ENCODE measurements at regions not wholly inside any gene's neighbourhood (a gene's known extent, or its start where the extent isn't known, plus 50 kb on each side); places are given as distances from the start of the nearest gene placed in this dataset.

DNA sequence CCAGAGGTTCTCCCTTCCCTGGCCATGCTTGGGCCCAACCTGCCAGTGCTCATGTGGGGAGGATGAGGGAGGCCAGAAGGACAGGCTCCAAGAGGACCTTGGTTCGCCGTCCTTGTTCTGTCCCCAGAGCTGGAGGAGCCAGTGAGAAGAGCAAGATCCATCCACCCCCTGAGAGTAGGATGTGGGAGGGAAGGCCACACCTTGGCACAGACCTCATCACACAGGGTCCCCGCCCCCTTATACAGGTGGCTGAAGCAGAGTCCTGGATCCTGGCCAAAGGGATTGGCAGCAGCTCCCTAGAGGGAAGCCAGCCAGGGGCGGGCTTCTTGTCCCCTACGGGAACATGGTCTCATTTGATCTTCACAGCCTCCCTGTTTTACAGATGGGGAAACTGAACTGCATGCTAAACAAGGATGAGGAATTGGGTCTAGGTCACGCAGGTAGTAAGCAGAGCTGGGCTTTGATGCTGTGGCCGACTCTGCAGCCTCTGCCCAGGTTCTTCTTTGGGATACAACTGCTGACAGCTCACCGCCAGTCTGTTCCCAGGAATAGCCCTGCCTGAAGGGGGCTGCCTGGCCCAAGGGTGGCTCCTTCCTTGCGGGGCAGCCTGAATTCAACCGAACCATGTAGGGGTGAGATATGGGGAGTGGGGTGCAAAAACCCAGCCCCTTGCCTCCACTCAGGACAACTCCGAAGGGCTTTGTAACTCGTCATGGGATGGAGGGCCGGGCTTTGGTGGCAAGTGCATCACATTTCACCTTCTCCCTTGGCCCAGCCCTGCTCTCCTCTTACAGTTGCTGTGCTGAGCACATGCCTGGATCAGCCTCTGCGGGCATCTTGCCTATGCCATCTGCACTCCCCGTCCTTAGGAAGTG lies 62.2 kb upstream of the KDM7A start:
- TF ChIP-seq, protein P1, sequence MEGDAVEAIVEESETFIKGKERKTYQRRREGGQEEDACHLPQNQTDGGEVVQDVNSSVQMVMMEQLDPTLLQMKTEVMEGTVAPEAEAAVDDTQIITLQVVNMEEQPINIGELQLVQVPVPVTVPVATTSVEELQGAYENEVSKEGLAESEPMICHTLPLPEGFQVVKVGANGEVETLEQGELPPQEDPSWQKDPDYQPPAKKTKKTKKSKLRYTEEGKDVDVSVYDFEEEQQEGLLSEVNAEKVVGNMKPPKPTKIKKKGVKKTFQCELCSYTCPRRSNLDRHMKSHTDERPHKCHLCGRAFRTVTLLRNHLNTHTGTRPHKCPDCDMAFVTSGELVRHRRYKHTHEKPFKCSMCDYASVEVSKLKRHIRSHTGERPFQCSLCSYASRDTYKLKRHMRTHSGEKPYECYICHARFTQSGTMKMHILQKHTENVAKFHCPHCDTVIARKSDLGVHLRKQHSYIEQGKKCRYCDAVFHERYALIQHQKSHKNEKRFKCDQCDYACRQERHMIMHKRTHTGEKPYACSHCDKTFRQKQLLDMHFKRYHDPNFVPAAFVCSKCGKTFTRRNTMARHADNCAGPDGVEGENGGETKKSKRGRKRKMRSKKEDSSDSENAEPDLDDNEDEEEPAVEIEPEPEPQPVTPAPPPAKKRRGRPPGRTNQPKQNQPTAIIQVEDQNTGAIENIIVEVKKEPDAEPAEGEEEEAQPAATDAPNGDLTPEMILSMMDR (IDR thresholded peaks at IDR 0.05): no peak
- ATAC-seq (ENCODE audit: low read depth) (no peak), DNase-seq (no peak)
- Mint-ChIP-seq H3K36me3 (ENCODE audit: low read depth) (no peaks in the 10 kb centered on the region), H3K4me1 (peaks cover 25% of the 10 kb centered on the region), H3K27me3 (no peaks in the 10 kb centered on the region), H3K4me3 (no peak overlapping the region), H3K27ac (no peak overlapping the region), H3K9me3 (no peaks in the 10 kb centered on the region)
- intact Hi-C loops (cut with micrococcal nuclease): no loop called here
- ChIA-PET CTCF (no interaction called here), POLR2A (interaction anchor here (0.6 kb wide), 1 partner anchor 11 kb away, joined by 3 read pairs; no protein-coding TSS in a partner anchor)

DNA sequence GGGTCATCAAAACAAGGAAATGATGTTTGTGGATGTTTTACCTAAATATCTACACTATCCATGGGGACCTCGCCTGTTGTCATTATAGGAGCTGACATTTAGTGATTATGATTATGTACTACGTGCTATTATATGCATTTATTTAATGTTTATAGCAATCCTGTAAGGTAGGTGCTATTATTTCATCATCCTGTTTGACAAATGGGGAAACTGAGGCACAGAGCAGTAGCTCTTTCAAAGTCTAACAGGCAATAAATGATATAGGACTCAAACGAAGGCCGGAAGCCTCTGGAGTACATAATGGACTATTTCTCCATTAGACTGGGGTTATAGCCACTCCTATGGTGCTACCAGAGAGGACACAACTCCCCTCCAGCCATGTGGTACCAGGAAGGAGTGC lies 60.6 kb upstream of the KDM7A start:
- intact Hi-C loops (cut with micrococcal nuclease): no loop called here
- no peaks in the 10 kb centered on the region for H3K36me3 Mint-ChIP-seq (ENCODE audit: low read depth)
- peaks cover 31% of the 10 kb centered on the region for H3K4me1 Mint-ChIP-seq
- no peak overlapping the region for H3K4me3 Mint-ChIP-seq
- H3K9me3 Mint-ChIP-seq: no peaks in the 10 kb centered on the region
- POLR2A ChIA-PET: interaction anchor here (1.1 kb wide), 1 partner anchor 62 kb away, joined by 4 read pairs; no protein-coding TSS in a partner anchor
- DNase-seq (no peak), ATAC-seq (ENCODE audit: low read depth) (no peak)
- CTCF ChIA-PET: no interaction called here
- H3K27me3 Mint-ChIP-seq: no peaks in the 10 kb centered on the region
- H3K27ac Mint-ChIP-seq: no peak overlapping the region
- TF ChIP-seq, protein P1 (IDR thresholded peaks at IDR 0.05): no peak

DNA sequence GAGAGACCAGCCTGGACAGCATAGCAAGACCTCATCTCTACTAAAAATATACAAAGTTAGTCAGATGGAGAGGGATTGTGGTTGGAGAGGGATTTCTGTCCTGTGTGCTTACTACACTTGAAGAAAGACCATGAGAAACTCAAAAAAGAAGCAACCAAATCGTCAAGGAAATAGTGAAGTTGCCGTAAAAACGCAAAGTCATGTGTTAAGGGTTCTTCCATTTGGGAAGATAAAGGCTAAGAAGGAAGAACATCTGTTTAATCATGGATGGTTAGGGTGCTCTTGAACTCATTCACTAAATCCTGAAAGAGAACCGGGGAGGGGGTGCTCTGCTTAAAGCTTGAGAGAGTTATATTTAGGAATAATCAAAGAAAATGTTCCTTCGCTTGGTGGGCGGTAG lies 59.8 kb upstream of the KDM7A start:
- H3K36me3 Mint-ChIP-seq (ENCODE audit: low read depth): no peaks in the 10 kb centered on the region
- DNase-seq (no peak), ATAC-seq (ENCODE audit: low read depth) (no peak)
- CTCF ChIA-PET: no interaction called here
- intact Hi-C loops (cut with micrococcal nuclease): no loop called here
- H3K27me3 Mint-ChIP-seq: no peaks in the 10 kb centered on the region
- H3K27ac Mint-ChIP-seq: no peak overlapping the region
- POLR2A ChIA-PET: interaction anchor here (1.1 kb wide), 1 partner anchor 61 kb away, joined by 4 read pairs; no protein-coding TSS in a partner anchor
- no peaks in the 10 kb centered on the region for H3K9me3 Mint-ChIP-seq
- H3K4me3 Mint-ChIP-seq: no peak overlapping the region
- H3K4me1 Mint-ChIP-seq: peaks cover 30% of the 10 kb centered on the region
- TF ChIP-seq, protein P1 (IDR thresholded peaks at IDR 0.05): no peak

DNA sequence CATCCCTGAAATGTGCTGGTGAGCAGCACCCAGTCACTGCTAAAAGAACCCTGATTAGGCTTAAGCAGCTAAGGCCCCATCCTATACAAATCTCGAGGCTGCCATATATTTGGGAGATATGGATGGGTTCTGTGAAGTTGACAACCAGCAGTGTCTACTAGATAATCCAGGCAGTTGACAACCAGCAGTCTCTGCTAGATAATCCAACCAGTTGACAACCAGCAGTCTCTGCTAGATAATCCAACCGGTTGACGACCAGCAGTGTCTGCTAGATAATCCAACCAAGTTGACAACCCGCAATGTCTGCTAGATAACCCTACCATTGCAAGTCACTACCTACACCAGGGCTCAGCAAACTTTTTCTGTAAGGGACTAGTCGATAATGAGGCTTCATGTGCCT lies 58.3 kb upstream of the KDM7A start:
- Mint-ChIP-seq H3K4me3 (no peak overlapping the region), H3K4me1 (peaks cover 36% of the 10 kb centered on the region), H3K9me3 (no peaks in the 10 kb centered on the region), H3K27me3 (no peaks in the 10 kb centered on the region), H3K27ac (no peak overlapping the region), H3K36me3 (ENCODE audit: low read depth) (no peaks in the 10 kb centered on the region)
- no peak for ATAC-seq (ENCODE audit: low read depth)
- intact Hi-C loops (cut with micrococcal nuclease): no loop called here
- TF ChIP-seq, protein P1 (IDR thresholded peaks at IDR 0.05): no peak
- DNase-seq: no peak
- CTCF ChIA-PET: no interaction called here
- POLR2A ChIA-PET: interaction anchor here (0.6 to 1.0 kb wide), 2 partner anchors 58 to 130 kb away, joined by 3 read pairs; no protein-coding TSS in a partner anchor

Data from activated B cell treated with CpG ODN at 0.5 μM for 24 hours (primary cell).